ENCODE measurements at regions not wholly inside any gene's neighbourhood (a gene's known extent, or its start where the extent isn't known, plus 50 kb on each side); places are given as distances from the start of the nearest gene placed in this dataset.
A peak's percentile ranks its signal among the peaks of the same experiment; 100 is the strongest.

- Histone ChIP-seq H3K36me3 (ENCODE audit: control insufficient read depth in 2 of 2, insufficient read depth in 1 of 2, low read length in 2 of 2) (no peaks in the 10 kb centered on the region), H3K9me3 (ENCODE audit: control insufficient read depth, insufficient read depth, low read depth, low read length) (no peaks in the 10 kb centered on the region), H3K4me1 (ENCODE audit: control insufficient read depth, insufficient read depth, low read length) (no peaks in the 10 kb centered on the region), H3K27ac (ENCODE audit: extremely low read depth, low read depth, low read length) (no peak overlapping the region), H3K4me3 (ENCODE audit: low read depth, low read length) (no peak overlapping the region)
- ChIA-PET CTCF (no interaction called here), POLR2A (no interaction called here)
- TF ChIP-seq SETDB1 (IDR thresholded peaks at IDR 0.05; ENCODE audit: insufficient read length, low read length) (peak; percentile 98), SP7 (tag by site-specific recombination; IDR thresholded peaks at IDR 0.05) (no peak), ZNF394 (tag by site-specific recombination; IDR thresholded peaks at IDR 0.05; ENCODE audit: borderline replicate concordance) (no peak), ZNF140 (tag by site-specific recombination; IDR thresholded peaks at IDR 0.05) (no peak), WT1 (tag by site-specific recombination; IDR thresholded peaks at IDR 0.05) (no peak)
Measured at GRCh38 chr7:138342990-138343389, 117.1 kb upstream of the TRIM24 start.

- Histone ChIP-seq H3K36me3 (ENCODE audit: control insufficient read depth in 2 of 2, insufficient read depth in 1 of 2, low read length in 2 of 2) (no peaks in the 10 kb centered on the region), H3K9me3 (ENCODE audit: control insufficient read depth, insufficient read depth, low read depth, low read length) (no peaks in the 10 kb centered on the region), H3K4me3 (ENCODE audit: low read depth, low read length) (no peak overlapping the region), H3K27ac (ENCODE audit: extremely low read depth, low read depth, low read length) (no peak overlapping the region), H3K4me1 (ENCODE audit: control insufficient read depth, insufficient read depth, low read length) (no peaks in the 10 kb centered on the region)
- ChIA-PET POLR2A (no interaction called here), CTCF (no interaction called here)
- TF ChIP-seq HOXD13 (CRISPR knock-in tag; IDR thresholded peaks at IDR 0.05; ENCODE audit: borderline replicate concordance) = no peak
- no peak for TF ChIP-seq ZNF530 (tag by site-specific recombination; IDR thresholded peaks at IDR 0.05; ENCODE audit: low read depth)
- no peak for TF ChIP-seq GLI2 (tag by site-specific recombination; IDR thresholded peaks at IDR 0.05; ENCODE audit: borderline replicate concordance, low read depth)
- no peak for TF ChIP-seq ZSCAN5A (tag by site-specific recombination; IDR thresholded peaks at IDR 0.05)
- no peak for TF ChIP-seq ZNF837 (tag by site-specific recombination; IDR thresholded peaks at IDR 0.05)
- no peak for TF ChIP-seq ZNF169 (tag by site-specific recombination; IDR thresholded peaks at IDR 0.05)
- no peak for TF ChIP-seq ZNF777 (tag by site-specific recombination; IDR thresholded peaks at IDR 0.05; ENCODE audit: borderline replicate concordance)
- TF ChIP-seq SP7 (tag by site-specific recombination; IDR thresholded peaks at IDR 0.05) = no peak
- no peak for TF ChIP-seq PRDM10 (tag by site-specific recombination; IDR thresholded peaks at IDR 0.05)
- no peak for TF ChIP-seq ZNF513 (tag by site-specific recombination; IDR thresholded peaks at IDR 0.05)
- no peak for TF ChIP-seq RBAK (tag by site-specific recombination; IDR thresholded peaks at IDR 0.05)
- TF ChIP-seq ZNF501 (tag by site-specific recombination; IDR thresholded peaks at IDR 0.05) = no peak
- TF ChIP-seq ZNF138 (tag by site-specific recombination; IDR thresholded peaks at IDR 0.05; ENCODE audit: borderline replicate concordance) = no peak
- no peak for TF ChIP-seq ZNF292 (tag by site-specific recombination; IDR thresholded peaks at IDR 0.05; ENCODE audit: borderline replicate concordance, low read depth)
Measured at GRCh38 chr7:138345567-138345966, 114.5 kb upstream of the TRIM24 start.

Data from HEK293 (cell line).